Hypothalamus (tissue), 51 donors: ENCODE measurements at regions not wholly inside any gene's neighbourhood (a gene's known extent, or its start where the extent isn't known, plus 50 kb on each side); places are given as distances from the start of the nearest gene placed in this dataset.

Source experiments
- DNase-seq, 51 donors: peaks; one replicate each; lab custom pipeline; 2025; lab: John Stamatoyannopoulos, UW

DNA sequence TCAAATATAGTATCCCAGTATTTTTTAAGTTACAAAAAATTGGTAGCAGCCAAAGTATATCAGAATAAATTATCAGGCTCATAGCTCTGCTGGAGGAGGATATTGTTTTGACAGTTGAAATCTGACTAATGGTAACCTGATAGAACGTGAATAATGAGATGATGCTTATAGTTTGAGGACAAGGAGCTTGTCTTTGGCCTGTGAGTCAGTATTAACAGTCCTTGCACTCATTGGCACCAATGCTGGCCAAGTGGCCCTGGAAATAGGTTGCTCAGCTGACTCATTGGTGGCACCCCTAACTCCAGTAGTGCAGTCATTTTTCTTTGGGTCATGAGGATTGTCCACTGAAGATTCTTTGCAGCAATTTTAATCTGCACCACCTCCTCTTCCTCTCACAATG is 203.3 kb upstream of the JADE1 start:
- peak in 1 of 51 donors; percentile 1 for DNase-seq

GRCh38 chr4:128604840-128605239 is 204.7 kb upstream of the JADE1 start:
- DNase-seq: no peak

- no peak for DNase-seq
Observed at GRCh38 chr4:128604204-128604603, 205.3 kb upstream of the JADE1 start.

DNA sequence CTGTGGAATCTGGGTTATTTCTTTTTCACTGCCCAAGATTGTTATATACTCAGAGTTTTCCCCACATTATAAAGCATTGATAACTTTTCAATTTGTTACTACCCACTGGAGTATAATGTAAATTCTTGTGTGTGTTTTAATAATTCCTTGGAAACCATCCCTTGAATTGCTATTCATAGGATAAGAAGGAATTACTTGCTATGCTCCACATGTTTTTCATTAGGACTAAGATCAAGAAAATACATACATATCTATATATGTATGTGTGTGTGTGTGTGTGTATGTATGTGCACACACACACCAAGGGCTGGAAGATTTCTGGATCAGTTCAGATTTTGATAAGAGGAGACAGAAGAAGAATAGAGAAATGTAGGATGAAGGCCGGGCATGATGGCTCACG is 206.4 kb upstream of the JADE1 start:
- DNase-seq: no peak

GRCh38 chr4:128601991-128602695 is 207.4 kb upstream of the JADE1 start:
- peak in 28 of 51 donors; percentile 4 to 69 (median 30) for DNase-seq

DNA sequence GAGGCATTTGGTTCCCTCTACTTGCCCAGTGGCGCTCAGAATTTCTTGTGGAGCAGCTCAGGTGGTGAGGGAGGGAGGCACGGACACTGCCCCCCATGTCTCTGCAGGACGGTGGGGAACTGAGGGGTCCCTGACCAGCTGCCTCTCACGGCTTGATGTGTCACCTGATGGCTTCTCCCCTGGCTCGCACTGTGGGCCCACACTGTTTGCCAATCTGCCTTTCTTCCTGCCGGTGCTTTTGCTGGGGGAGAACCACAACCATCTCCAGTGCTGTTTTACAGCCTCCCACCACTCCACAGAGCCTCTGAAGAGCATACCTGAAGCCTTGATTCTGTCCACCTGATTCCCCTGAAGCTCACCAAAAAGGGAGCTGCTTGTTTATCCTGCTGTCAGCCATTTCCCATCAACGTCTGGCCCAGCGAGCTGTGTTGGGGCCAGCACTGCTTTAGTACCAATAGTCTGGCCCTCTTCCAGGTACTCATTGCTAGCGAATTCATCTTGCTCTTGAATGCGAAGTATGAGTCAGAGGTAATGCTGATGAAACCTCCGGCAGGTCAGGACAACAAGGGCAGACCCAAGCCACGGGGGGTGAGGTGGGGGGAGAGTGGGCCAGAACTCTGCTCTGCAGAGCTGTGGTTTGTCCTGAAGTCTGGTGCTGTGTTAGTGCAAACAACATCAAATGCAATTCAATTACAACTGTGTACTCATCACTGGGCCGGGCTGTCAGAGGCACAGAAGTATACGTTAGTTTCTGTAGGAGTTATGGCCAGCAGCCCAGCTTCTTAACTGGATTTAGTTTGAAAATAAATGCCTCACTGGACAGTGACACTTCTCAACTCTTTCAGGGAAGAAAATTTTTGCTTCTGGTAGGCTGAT is 208.3 kb upstream of the JADE1 start:
- DNase-seq: peak in 24 of 51 donors; percentile 5 to 70 (median 33)

- DNase-seq: peak in 35 of 51 donors; percentile 2 to 70 (median 20)
Observed at GRCh38 chr4:128600410-128600809, 209.1 kb upstream of the JADE1 start.

- DNase-seq: no peak
Observed at GRCh38 chr4:128597500-128597899, 212.0 kb upstream of the JADE1 start.

DNA sequence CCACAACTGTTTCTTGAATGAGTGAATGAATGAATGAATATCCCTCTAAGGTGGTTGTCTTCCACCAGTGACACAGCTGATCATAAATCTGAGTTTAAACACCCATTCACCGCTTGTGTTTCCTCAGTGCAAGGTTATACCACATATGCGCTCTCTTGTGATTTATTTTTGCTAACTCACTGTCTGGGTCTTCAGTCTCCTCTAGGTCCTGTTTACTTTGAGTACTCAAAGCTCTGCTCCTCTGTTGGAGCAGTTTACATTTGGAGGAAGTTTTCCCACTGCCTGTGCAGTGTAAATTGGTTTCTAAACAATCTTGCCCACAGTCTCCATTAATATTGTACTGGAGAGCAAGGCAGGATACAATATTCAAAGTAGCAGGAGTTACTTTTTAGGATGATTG is 212.6 kb upstream of the JADE1 start:
- DNase-seq: no peak

DNA sequence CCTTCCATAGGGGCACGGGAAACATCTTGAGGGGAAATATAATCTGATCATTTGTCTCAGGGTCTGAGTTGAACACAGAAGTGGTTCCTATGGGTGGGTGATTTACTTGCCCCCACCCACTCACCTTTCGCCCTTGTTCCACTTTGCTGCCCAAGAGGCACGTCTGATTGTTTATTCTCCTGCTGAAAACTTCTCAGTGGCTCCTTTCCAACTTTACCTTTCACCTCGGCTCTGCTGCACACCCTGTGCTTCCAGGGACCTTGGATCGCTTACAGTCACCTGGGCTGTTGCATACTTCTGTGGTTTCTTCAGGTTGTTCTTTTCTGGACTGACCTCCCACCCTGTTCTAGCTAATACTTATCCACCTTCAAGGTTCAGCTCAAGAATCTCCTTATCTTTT is 213.4 kb upstream of the JADE1 start:
- no peak for DNase-seq

DNA sequence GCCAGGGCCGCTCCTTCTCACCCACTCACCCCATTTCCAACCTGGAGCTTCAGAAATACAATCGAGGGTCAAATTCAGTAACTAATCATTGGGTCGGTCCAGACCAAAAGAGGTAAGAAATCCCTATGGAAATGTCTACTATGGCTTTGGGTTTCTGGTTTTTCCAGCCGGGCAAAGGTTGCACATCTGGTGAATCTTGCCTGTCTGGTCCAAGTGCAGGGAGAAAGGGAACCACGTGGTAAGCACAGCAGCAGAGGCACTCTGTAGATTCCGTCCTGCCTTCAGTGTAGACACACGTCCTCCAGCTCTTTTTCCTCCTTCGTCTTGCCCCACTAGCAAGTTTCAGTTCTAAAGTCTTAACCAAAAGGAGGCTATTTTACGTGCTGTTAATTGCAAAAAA is 218.0 kb upstream of the JADE1 start:
- DNase-seq: no peak

- no peak for DNase-seq
Observed at GRCh38 chr4:128590773-128591172, 218.7 kb upstream of the JADE1 start.

- DNase-seq: no peak
Observed at GRCh38 chr4:128590034-128590740, 219.3 kb upstream of the JADE1 start.

DNA sequence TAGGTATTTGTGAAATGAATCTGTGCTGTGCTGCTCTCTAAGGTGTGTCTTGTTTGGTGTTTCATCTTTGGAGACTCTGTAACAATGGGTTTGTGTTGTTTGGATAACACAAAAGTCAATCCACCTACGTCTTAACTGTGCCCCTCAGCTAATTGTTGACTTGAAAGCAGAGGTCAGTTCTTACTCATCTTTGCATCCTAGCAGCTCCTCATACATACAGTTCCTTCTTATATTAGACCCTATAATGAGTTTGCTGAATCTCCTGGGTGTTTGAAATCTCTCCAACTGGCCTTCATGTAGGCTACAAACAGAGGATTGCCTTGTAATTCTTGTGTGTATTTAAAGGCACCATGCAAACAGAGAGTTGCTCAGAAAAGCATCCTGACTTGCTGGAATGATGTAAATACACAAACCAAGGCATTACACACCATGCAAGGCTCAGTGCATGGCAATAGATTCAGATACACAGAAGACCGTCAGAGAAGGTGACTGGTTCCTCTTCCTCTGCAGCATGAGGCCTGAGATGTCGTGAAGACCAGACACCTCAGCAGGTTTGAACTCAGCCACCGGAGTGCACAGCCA is 220.0 kb upstream of the JADE1 start:
- no peak for DNase-seq

GRCh38 chr4:128587382-128587781 is 222.1 kb upstream of the JADE1 start:
- DNase-seq: no peak

DNA sequence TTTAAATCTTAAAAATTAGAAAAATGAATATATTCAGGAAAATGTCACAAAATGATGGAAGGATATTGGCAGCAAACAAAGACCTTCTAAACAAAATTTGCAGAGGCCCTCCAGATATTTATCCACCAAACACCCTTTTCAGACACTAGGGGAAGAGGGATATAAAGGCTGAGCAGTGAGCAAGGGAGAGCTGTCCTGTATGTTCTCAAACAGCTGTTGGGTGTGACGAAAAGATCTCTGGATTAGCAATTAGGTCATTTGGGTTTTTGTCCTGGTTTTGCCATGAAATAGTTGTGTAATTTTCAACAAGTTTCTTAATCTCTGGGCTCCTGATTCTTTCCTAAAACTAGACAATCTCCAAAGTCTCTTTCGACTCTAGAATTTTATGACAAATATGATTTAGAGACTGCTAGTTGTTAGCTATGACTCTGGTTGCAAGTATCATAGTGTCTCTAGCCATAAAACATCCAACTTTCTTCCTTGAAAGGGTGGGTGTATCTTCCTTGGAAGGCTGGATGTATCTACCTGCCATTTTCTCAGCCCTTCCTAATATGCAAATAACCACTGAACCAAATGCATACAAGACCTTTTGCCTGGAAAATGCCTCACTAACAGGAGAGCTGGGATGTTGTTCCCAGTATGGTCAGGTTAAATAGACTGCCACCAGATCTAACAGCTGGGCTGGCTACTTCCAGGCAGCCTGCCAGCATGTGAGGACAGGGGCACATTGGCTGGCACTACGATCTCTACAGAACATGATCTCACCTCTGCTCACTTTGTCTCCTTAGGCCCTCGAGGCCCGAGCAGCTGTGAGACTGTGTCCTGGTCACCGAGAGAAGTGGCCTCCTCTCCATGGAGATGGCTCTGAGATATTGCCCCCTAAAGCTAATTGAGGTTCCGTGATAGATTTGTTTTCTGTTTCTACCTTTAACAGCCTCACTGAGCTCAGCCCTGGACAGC is 225.5 kb upstream of the JADE1 start:
- DNase-seq: no peak

GRCh38 chr4:128582427-128582870 is 227.1 kb upstream of the JADE1 start:
- DNase-seq: no peak

DNA sequence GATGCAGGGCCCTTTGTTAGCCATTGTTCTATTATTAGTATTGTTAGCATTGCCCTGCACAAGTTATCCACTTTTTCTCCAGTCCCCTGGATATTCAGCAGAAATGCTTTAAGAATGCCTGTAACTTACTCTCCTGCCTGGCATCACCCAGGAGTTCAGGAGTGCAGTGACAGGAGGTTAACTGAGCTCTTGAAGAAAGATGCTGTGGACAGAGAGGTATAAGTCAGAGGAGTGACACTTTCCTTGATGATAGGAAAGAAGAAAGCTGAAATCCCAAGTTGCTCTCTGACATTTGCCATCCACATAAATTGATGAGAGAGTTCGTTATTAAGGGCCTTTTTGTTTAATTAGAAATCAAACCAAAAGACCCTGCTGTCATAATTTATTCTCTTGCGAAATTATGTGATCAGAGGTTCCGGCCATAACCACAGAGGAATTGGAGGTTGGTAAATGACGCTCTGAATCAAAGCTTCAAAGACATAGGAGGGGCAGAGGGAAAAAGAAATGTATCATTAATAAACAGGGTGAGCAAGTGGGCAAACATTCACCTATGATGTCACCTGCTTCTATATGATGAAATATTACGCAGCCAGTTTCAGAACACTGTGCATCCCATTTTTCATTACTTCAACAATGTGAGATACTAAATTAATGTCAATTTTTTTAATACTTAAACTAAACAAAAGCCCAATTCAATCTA is 230.2 kb upstream of the JADE1 start:
- no peak for DNase-seq

DNA sequence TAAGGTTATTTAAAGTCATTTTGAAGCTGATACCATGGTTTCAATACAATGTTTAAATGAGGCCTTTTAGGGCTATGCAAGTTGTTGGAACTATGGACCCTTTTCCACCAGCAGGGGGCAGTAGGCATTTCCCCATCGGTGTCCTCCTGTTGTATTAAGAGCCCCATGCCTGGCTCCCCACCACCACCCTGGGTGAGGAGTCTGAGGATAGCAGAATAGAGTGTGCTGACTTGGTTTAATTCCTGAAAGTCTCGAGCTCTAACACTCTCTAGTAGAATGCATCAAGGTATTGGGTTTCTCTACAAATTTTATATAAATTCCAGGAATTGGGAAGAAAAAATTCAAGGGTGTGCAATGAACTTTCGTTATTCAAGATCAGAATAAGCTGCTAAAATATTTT is 234.8 kb upstream of the JADE1 start:
- DNase-seq: peak in 42 of 51 donors; percentile 10 to 93 (median 50)
